ENCODE measurements at regions not wholly inside any gene's neighbourhood (a gene's known extent, or its start where the extent isn't known, plus 50 kb on each side); places are given as distances from the start of the nearest gene placed in this dataset.

DNA sequence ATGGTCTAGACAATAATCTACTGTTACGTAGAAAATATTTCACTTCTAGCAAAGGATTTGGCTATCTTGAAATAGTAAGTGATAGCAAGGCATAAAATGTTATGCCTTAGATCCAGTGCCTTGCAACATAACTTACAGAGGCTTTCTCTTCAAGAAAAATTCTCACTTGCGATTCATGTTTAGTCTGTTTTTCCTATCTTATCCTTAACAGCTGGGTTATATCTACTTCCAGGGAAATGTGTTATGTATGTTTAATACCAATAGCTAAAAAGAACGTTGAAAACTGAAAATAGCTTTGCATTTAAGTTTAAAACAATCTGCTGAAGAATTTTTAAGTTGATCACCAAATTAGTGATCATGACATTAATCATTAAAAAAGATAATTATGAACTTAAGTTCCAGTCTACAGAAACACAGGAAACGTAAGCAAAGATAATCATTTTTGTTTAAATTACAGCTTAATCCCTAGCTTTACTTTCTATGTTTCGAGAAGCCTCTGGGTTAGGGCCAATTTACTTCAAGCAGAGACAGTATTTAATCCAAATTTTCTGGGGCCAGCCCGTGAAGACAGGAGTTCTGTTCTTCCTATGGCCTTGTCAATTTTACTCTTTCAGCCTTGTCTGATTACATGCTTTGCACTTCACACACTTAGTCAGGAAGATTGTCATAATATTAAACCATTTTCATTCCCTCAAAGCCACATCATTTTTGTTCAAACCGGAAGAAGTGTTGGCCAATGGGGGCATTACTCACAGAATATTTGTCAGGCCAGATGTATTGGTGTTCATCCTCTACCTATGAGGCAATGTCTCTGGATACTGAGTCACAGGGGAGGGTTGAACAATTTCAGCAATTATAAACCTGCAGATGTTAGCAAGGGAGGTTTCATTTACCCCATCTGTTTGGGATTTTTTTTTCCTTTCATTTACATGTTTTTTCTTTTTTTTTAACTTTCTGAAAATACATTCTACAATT is 1132.9 kb upstream of the ZEB2 start:
- Mint-ChIP-seq H3K36me3 (no peaks in the 10 kb centered on the region), H3K27me3 (no peaks in the 10 kb centered on the region), H3K27ac (peak overlapping the region in 1 of 3 donors; percentile 11), H3K9me3 (peaks cover 0 to 1% (median 0%) of the 10 kb centered on the region in 3 donors), H3K4me1 (no peaks in the 10 kb centered on the region), H3K4me3 (no peak overlapping the region)

DNA sequence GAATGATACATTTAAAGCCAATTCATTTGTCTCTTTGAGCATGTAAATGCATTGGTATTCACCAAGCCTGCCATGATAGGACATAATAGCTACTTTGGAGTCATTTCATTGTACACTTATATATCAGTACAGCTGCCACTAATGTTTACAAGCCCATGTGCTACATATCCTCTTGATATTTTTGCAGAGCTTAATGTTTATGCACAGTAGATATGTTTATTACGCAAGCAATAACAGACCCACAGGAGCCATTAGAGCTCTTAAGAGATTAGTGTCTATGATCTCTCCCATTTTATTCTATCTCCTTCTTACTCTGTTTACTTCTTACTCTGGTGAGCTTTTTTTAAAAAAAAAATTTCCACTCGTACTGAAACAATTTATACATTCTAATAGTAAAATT is 1132.1 kb upstream of the ZEB2 start:
- H3K9me3 Mint-ChIP-seq = peaks cover 0 to 4% (median 0%) of the 10 kb centered on the region in 3 donors

DNA sequence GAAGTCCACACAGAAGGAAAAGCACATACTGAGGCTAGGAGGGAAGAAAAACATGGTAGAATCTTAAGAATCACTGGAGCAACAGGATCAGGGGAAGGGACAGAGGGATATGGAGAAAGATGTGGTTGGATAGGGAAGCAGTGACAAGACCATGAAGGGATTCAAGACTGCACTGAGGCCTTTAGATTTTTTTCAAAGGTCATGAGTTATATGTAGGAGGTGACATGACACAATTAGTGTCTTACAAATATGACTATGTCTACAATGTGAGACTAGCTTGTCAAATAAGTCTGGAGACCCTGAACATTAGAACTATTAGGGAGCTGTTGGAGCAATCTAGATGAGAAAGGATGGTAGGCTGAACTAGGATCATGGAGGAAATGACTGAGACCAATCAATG is 1130.3 kb upstream of the ZEB2 start:
- Mint-ChIP-seq H3K4me1 (peaks cover 0 to 12% (median 3%) of the 10 kb centered on the region in 3 donors), H3K9me3 (peaks cover 0 to 4% (median 3%) of the 10 kb centered on the region in 3 donors), H3K36me3 (no peaks in the 10 kb centered on the region), H3K4me3 (no peak overlapping the region), H3K27ac (no peak overlapping the region), H3K27me3 (no peaks in the 10 kb centered on the region)

More for the DNA sequence above, 1132.1 kb upstream of the ZEB2 start:
- Mint-ChIP-seq H3K36me3 (no peaks in the 10 kb centered on the region), H3K4me1 (no peaks in the 10 kb centered on the region), H3K27ac (no peak overlapping the region), H3K27me3 (no peaks in the 10 kb centered on the region), H3K4me3 (no peak overlapping the region)

DNA sequence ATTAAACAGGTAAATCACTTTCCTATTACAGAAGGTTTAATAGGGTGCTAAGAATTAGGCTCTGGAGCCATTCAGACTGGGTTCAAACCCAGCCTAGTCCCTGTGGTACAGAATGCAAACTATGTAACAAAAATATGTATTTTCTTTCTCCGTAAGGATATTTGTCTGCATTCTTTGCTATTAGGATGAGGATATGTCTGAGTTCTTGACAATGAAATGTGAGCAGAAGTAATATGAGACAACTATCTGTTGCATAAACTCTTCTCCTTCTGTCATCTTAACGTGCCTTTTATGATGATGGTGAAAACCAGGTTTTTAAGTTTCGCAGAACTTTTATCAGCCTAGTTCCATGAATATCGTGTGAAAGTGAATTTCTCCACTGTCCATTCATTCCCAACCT is 1129.1 kb upstream of the ZEB2 start:
- Mint-ChIP-seq H3K27ac (no peak overlapping the region), H3K27me3 (no peaks in the 10 kb centered on the region), H3K4me1 (peaks cover 4 to 20% (median 7%) of the 10 kb centered on the region in 3 donors), H3K36me3 (no peaks in the 10 kb centered on the region), H3K9me3 (peaks cover 0 to 4% (median 3%) of the 10 kb centered on the region in 3 donors), H3K4me3 (no peak overlapping the region)

DNA sequence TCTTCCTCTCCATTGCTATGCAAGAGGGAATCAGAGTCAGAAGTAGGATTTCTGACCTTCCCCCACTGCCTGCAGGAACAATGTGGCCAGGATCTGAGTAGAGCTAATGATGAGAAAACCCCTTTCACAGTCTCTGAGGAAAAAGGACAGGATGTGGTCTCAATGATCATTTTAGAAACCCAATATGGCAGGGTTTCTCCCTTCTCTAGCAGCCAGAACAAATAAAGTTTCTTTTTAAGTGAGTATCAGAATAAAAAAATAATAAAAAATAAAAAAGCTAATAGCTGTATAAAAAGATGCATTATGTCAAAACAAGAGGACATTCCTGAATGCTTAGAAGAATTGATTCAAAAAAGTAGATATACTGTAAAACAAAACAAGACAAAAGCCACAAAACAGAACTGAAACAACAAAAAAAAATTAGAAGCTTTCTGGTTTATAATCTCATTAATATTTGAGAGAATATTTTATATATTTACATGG is 1124.9 kb upstream of the ZEB2 start:
- Mint-ChIP-seq H3K27ac (no peak overlapping the region), H3K9me3 (peaks cover 0 to 4% (median 3%) of the 10 kb centered on the region in 3 donors), H3K4me3 (peak overlapping the region in 2 of 4 donors; percentile 45 to 76), H3K27me3 (no peaks in the 10 kb centered on the region), H3K36me3 (no peaks in the 10 kb centered on the region), H3K4me1 (peaks cover 9 to 20% (median 12%) of the 10 kb centered on the region in 3 donors)

DNA sequence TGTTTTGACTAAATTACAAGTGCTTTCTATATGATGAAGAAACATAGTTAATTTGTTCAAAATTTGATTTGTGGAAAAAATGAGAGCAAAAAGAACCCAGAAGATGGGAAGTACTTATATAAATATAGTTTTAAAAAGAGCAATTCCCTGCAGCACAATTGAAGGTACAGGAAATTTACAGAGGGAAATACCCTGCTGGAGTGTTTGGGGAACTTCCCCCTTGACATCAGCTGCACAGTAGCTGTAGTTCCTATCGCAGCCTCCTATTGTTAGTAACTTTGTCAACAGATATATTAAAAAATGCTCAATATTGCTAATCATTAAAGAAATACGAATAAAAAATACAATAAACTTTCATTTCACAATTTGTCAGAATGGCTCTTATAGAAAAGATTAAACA is 1118.8 kb upstream of the ZEB2 start:
- H3K36me3 Mint-ChIP-seq = peaks cover 3% of the 10 kb centered on the region
- H3K27me3 Mint-ChIP-seq = no peaks in the 10 kb centered on the region
- H3K27ac Mint-ChIP-seq = no peak overlapping the region
- peaks cover 0 to 14% (median 10%) of the 10 kb centered on the region in 3 donors for H3K4me1 Mint-ChIP-seq
- H3K4me3 Mint-ChIP-seq = peak overlapping the region in 1 of 4 donors; percentile 34
- peaks cover 0 to 2% (median 0%) of the 10 kb centered on the region in 3 donors for H3K9me3 Mint-ChIP-seq

DNA sequence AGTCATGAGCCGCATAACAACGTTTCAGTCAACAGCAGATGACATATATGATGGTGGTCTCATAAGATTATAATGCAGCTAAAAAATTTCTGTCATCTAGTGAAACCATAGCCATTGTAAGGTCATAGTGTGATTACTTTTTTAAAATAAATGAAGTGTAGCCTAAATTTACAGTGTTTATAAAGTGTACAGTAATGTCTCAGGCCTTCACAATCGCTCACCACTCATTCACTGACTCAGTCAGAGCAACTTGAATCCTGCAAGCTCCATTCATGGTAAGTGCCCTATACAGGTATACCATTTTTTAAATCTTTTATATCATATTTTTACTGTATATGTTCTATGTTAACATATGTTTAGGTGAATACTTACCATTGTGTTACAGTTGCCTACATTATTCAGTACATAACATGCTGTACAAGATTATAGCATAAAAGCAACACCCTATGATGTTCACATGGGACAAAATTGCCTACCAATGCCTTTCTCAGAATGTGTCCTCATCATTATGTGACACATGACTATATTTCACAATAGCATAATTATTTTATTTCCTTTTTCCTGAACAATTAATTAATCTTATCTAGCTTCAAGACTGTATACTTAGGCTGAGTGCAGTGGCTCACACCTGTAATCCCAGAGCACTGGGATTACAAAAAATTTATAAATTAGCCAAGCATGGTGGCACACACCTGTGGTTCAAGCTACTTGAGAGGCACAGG is 1115.9 kb upstream of the ZEB2 start:
- peaks cover 3% of the 10 kb centered on the region for H3K36me3 Mint-ChIP-seq
- H3K9me3 Mint-ChIP-seq = peaks cover 0 to 2% (median 0%) of the 10 kb centered on the region in 3 donors
- no peaks in the 10 kb centered on the region for H3K27me3 Mint-ChIP-seq
- H3K27ac Mint-ChIP-seq = no peak overlapping the region
- no peak overlapping the region for H3K4me3 Mint-ChIP-seq
- H3K4me1 Mint-ChIP-seq = peaks cover 0 to 9% (median 9%) of the 10 kb centered on the region in 3 donors

DNA sequence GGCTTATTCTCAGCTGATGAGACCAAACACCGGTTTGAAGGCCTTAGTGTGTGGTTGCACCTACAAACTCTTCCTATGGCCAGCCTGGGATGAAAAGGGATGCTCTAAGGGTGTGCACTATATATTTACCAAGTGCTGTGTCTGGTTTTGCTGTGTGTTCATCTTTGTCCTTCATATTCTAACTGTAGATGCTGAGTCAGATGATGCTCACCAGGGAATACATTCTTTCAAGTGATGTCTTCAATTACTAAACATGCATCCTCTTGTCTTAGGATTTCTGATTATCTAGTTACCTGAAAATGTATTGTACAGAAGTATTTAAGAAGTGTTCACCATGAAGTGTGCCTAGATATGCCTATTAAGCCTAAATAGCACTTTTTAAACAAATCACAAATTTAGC is 1111.6 kb upstream of the ZEB2 start:
- no peaks in the 10 kb centered on the region for H3K9me3 Mint-ChIP-seq
- H3K27me3 Mint-ChIP-seq = no peaks in the 10 kb centered on the region
- H3K27ac Mint-ChIP-seq = no peak overlapping the region
- no peaks in the 10 kb centered on the region for H3K4me1 Mint-ChIP-seq
- H3K4me3 Mint-ChIP-seq = no peak overlapping the region
- H3K36me3 Mint-ChIP-seq = no peaks in the 10 kb centered on the region

DNA sequence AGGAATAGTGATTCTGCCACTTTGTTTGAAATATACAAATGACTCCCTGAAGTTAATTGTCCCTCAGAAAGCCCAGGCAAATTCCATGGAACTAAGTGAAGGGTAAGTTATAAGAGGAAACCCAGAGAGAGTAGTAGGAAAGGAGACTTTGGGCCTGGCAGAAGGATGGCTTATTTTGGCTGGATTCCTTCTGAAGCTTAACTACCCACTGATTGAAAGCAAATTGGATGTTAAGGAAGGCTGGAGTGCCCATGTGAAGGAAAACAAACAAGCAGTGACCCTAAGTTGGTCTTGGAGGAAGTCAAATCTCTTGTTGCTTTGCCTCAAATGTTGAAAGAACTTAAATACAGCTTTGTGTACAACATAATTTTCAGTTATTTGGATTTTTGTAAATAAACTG is 1106.4 kb upstream of the ZEB2 start:
- Mint-ChIP-seq H3K27ac (no peak overlapping the region), H3K36me3 (no peaks in the 10 kb centered on the region), H3K9me3 (no peaks in the 10 kb centered on the region)

DNA sequence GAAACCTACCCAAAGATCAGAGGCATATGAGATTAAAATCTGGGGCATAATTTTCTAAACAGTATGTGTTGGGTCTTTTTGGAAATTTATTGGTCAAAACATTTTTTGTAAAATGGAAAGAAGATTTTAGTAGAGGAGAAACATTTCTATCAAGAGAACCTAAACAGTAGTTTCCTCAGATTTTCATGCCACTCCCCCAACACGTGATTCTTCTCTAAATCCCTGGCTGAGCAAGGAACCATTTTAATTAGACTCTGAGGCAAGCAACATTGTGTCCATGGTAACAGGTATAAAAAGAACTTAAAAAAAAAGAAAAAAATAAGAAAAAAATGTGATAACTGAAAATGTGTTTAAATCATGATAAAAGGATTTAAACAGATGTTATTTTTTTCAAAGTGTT is 1105.2 kb upstream of the ZEB2 start:
- no peaks in the 10 kb centered on the region for H3K27me3 Mint-ChIP-seq
- no peaks in the 10 kb centered on the region for H3K4me1 Mint-ChIP-seq
- H3K9me3 Mint-ChIP-seq = no peaks in the 10 kb centered on the region
- H3K27ac Mint-ChIP-seq = no peak overlapping the region
- H3K4me3 Mint-ChIP-seq = no peak overlapping the region
- no peaks in the 10 kb centered on the region for H3K36me3 Mint-ChIP-seq

More for the DNA sequence above, 1106.4 kb upstream of the ZEB2 start:
- Mint-ChIP-seq H3K4me3 (no peak overlapping the region), H3K27me3 (no peaks in the 10 kb centered on the region), H3K4me1 (no peaks in the 10 kb centered on the region)

DNA sequence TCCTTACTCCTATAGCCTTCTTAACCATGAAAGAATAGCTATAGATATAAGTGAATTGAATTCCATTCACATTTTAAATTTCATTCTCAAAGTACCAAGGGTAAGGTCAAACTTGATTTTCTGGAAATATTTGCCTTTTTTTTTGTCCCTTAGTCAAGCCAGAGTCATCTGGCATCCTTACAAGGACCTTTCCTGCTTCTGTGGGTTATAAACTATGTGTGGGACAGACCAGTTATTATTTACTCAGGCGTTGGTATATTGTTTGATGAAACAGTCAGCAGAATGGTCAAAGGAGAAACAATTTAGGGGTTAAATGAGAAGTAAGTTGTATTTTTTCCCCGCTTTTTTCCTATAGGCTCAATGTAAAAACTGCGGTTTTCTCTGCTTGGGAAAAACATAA is 1103.2 kb upstream of the ZEB2 start:
- H3K4me1 Mint-ChIP-seq = no peaks in the 10 kb centered on the region
- H3K36me3 Mint-ChIP-seq = no peaks in the 10 kb centered on the region
- no peaks in the 10 kb centered on the region for H3K27me3 Mint-ChIP-seq
- H3K27ac Mint-ChIP-seq = no peak overlapping the region
- no peaks in the 10 kb centered on the region for H3K9me3 Mint-ChIP-seq
- H3K4me3 Mint-ChIP-seq = no peak overlapping the region

DNA sequence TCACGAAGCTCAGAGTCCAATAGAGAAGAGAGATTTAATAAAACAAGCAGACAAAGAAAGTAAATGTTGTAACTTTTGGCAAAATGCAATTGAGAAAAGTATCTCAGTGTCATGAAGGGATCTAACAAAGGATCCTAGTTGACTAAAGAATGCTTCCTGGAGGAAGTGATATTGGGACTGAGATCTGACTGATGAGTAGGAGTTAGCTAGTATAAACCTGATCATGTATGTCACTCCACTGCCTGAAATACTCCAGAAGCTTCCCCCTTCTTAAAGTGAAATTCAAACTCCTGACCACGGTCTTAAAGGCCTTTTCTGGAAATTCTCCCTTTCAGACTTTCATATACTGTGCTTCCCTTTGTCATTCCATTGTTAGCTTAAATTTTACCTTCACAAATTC is 1102.4 kb upstream of the ZEB2 start:
- Mint-ChIP-seq H3K27me3 (no peaks in the 10 kb centered on the region), H3K36me3 (no peaks in the 10 kb centered on the region), H3K27ac (no peak overlapping the region), H3K9me3 (no peaks in the 10 kb centered on the region), H3K4me1 (no peaks in the 10 kb centered on the region), H3K4me3 (no peak overlapping the region)

DNA sequence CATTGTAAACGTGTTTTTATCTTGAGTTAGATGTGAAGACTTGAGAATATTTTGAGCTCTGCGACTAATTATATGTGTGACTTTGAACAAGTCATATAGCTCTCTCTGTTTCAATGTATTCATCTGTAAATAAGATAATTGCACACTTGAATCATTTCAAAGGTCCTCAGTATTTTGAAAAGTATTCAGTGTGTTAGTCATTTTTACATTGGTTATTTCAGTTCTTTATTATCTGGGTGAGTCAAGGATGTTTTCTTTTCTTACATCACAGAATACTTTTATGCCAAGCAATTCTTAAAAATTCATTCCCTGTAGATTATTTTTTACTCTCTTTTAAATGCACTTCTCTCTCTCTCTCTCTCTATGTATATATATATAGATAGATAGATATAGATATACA is 1098.0 kb upstream of the ZEB2 start:
- Mint-ChIP-seq H3K27me3 (no peaks in the 10 kb centered on the region), H3K36me3 (no peaks in the 10 kb centered on the region), H3K9me3 (peaks cover 0 to 2% (median 0%) of the 10 kb centered on the region in 3 donors), H3K4me1 (no peaks in the 10 kb centered on the region), H3K27ac (no peak overlapping the region), H3K4me3 (no peak overlapping the region)

DNA sequence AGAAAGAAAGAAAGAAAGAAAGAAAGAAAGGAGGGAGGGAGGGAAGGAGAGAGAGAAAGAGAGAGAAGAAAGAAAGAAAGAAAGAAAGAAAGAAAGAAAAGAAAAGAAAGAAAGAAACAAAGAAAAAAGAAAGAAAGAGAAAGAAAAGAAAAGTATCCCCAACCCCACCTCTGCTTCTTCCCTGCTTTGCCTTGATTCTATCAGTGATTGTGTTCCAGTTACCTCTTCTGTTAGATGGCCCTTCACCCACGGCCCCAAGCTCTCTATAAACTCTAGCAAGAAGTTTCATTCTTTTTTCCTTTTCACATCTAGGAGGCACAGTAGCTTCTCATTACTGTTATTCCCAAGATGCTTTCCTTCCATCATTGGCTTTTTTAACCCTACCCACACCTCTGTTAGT is 1097.5 kb upstream of the ZEB2 start:
- H3K9me3 Mint-ChIP-seq = peaks cover 0 to 2% (median 0%) of the 10 kb centered on the region in 3 donors
- H3K27me3 Mint-ChIP-seq = no peaks in the 10 kb centered on the region
- no peak overlapping the region for H3K27ac Mint-ChIP-seq
- no peak overlapping the region for H3K4me3 Mint-ChIP-seq
- no peaks in the 10 kb centered on the region for H3K36me3 Mint-ChIP-seq
- H3K4me1 Mint-ChIP-seq = no peaks in the 10 kb centered on the region

DNA sequence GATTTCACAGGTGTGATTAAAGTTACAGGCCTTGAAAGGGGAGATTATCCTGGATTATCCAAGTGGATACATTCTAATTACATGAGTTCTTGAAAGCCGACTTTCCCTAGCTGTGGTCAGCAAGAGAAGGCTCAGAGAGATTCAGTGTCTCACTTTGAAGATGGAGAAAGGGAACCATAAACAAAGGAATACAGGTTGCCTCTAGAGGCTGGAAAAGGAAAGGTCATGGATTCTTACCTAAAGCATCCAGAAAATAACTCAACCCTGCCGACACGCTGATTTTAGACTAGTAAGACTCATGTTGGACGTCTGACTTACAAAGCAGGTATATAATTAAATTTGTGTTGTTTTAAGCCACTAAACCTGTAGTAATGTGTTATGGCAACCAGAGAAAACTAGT is 1095.7 kb upstream of the ZEB2 start:
- Mint-ChIP-seq H3K4me3 (no peak overlapping the region), H3K27me3 (no peaks in the 10 kb centered on the region), H3K36me3 (no peaks in the 10 kb centered on the region), H3K4me1 (no peaks in the 10 kb centered on the region), H3K27ac (no peak overlapping the region), H3K9me3 (peaks cover 0 to 2% (median 0%) of the 10 kb centered on the region in 3 donors)
